ENCODE measurements at regions not wholly inside any gene's neighbourhood (a gene's known extent, or its start where the extent isn't known, plus 50 kb on each side); places are given as distances from the start of the nearest gene placed in this dataset.

GRCh38 chr12:22796941-22797630 lies 172.1 kb downstream of the ETNK1 start:
- TF ChIP-seq, protein P1, sequence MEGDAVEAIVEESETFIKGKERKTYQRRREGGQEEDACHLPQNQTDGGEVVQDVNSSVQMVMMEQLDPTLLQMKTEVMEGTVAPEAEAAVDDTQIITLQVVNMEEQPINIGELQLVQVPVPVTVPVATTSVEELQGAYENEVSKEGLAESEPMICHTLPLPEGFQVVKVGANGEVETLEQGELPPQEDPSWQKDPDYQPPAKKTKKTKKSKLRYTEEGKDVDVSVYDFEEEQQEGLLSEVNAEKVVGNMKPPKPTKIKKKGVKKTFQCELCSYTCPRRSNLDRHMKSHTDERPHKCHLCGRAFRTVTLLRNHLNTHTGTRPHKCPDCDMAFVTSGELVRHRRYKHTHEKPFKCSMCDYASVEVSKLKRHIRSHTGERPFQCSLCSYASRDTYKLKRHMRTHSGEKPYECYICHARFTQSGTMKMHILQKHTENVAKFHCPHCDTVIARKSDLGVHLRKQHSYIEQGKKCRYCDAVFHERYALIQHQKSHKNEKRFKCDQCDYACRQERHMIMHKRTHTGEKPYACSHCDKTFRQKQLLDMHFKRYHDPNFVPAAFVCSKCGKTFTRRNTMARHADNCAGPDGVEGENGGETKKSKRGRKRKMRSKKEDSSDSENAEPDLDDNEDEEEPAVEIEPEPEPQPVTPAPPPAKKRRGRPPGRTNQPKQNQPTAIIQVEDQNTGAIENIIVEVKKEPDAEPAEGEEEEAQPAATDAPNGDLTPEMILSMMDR (IDR thresholded peaks at IDR 0.05): no peak
- TF ChIP-seq MAX (IDR thresholded peaks at IDR 0.05) (no peak), RAD21 (conservative IDR thresholded peaks at IDR 0.05 in 1 of 2, IDR thresholded peaks at IDR 0.05 in 1 of 2) (no peak), ELK1 (IDR thresholded peaks at IDR 0.05; ENCODE audit: low read depth, low read length) (no peak)

Measured in A549 (cell line).